ENCODE measurements at regions not wholly inside any gene's neighbourhood (a gene's known extent, or its start where the extent isn't known, plus 50 kb on each side); places are given as distances from the start of the nearest gene placed in this dataset.

DNA sequence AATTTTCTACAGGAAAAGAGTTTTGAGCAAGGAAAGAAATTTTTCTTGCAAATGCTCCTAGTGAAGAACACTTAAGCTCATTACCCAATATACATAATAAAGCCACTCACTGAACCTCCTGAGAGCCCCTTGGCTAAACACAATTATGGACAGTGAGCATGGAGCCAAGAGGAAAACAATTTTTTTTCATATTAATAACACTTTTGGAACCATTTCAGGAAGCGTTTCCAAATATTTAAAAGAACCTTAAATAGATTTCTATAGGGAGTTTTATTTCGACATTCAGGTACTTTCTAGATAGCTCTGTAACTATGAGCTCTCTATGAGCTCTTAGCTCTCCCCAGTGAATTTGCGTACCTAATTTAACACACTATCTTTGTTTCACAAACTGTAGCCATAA lies 581.1 kb downstream of the ZNF385D start:
- Histone ChIP-seq H2AFZ (ENCODE audit: low read length) (no peak overlapping the region), H3K27ac (ENCODE audit: insufficient read depth, low read length) (no peak overlapping the region), H3K36me3 (ENCODE audit: control insufficient read depth, insufficient read depth, low read length) (no peaks in the 10 kb centered on the region), H3K79me2 (ENCODE audit: control insufficient read depth, insufficient read depth, low read length) (no peaks in the 10 kb centered on the region), H3K27me3 (ENCODE audit: control insufficient read depth, insufficient read depth, low read length) (no peaks in the 10 kb centered on the region), H3K9ac (ENCODE audit: insufficient read depth, low read length) (no peak overlapping the region), H3K4me3 (replicated peaks in 1 of 4; ENCODE audit: control extremely low read depth in 1 of 4, insufficient read depth in 1 of 4, low read depth in 3 of 4, low read length in 4 of 4) (no peak overlapping the region), H4K20me1 (ENCODE audit: control insufficient read depth, extremely low read depth, insufficient read depth, low read length) (no peaks in the 10 kb centered on the region), H3K4me1 (ENCODE audit: control insufficient read depth, extremely low read depth, insufficient read depth, low read length) (no peaks in the 10 kb centered on the region), H3K9me3 (ENCODE audit: control insufficient read depth, insufficient read depth, low read depth, low read length) (no peaks in the 10 kb centered on the region), H3K4me2 (ENCODE audit: extremely low read depth, insufficient read depth, low read length) (no peak overlapping the region)
- DNase-seq (ENCODE audit: low read depth in 2 of 2) = no peak
- TF ChIP-seq, protein P1, sequence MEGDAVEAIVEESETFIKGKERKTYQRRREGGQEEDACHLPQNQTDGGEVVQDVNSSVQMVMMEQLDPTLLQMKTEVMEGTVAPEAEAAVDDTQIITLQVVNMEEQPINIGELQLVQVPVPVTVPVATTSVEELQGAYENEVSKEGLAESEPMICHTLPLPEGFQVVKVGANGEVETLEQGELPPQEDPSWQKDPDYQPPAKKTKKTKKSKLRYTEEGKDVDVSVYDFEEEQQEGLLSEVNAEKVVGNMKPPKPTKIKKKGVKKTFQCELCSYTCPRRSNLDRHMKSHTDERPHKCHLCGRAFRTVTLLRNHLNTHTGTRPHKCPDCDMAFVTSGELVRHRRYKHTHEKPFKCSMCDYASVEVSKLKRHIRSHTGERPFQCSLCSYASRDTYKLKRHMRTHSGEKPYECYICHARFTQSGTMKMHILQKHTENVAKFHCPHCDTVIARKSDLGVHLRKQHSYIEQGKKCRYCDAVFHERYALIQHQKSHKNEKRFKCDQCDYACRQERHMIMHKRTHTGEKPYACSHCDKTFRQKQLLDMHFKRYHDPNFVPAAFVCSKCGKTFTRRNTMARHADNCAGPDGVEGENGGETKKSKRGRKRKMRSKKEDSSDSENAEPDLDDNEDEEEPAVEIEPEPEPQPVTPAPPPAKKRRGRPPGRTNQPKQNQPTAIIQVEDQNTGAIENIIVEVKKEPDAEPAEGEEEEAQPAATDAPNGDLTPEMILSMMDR (conservative IDR thresholded peaks at IDR 0.05 in 1 of 2, IDR thresholded peaks at IDR 0.05 in 1 of 2; ENCODE audit: low read depth in 1 of 2, low read length in 2 of 2) = no peak
- no peak for TF ChIP-seq EZH2 (IDR thresholded peaks at IDR 0.05; ENCODE audit: low read length, missing control alignments)

DNA sequence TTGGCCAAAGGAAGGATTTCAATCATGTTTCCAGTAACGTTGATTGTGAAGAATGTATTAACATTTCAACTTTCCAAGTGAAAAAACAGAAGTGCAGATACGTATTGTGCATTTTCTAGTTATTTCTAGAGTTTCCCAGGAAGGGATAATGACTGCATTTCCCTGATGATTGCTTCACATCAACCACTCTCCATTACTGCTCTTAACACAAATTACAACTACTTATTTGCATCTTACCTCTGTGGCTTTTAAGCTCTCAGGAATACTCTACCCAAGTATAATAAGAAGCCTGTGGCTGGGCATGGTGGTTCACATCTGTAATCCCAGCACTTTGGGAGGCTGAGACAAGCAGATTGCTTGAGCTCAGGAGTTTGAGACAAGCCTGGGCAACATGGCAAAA lies 582.5 kb downstream of the ZNF385D start:
- H3K27me3 ChIP-seq (ENCODE audit: control insufficient read depth, insufficient read depth, low read length) = no peaks in the 10 kb centered on the region
- no peak for DNase-seq (ENCODE audit: low read depth in 2 of 2)
- H3K36me3 ChIP-seq (ENCODE audit: control insufficient read depth, insufficient read depth, low read length) = no peaks in the 10 kb centered on the region
- H3K9me3 ChIP-seq (ENCODE audit: control insufficient read depth, insufficient read depth, low read depth, low read length) = no peaks in the 10 kb centered on the region
- no peak overlapping the region for H2AFZ ChIP-seq (ENCODE audit: low read length)
- no peaks in the 10 kb centered on the region for H3K4me1 ChIP-seq (ENCODE audit: control insufficient read depth, extremely low read depth, insufficient read depth, low read length)
- no peaks in the 10 kb centered on the region for H3K79me2 ChIP-seq (ENCODE audit: control insufficient read depth, insufficient read depth, low read length)
- H3K27ac ChIP-seq (ENCODE audit: insufficient read depth, low read length) = no peak overlapping the region
- H3K4me2 ChIP-seq (ENCODE audit: extremely low read depth, insufficient read depth, low read length) = no peak overlapping the region
- no peak overlapping the region for H3K9ac ChIP-seq (ENCODE audit: insufficient read depth, low read length)
- no peaks in the 10 kb centered on the region for H4K20me1 ChIP-seq (ENCODE audit: control insufficient read depth, extremely low read depth, insufficient read depth, low read length)
- TF ChIP-seq EZH2 (IDR thresholded peaks at IDR 0.05; ENCODE audit: low read length, missing control alignments) = no peak
- TF ChIP-seq, protein P1 (conservative IDR thresholded peaks at IDR 0.05 in 1 of 2, IDR thresholded peaks at IDR 0.05 in 1 of 2; ENCODE audit: low read depth in 1 of 2, low read length in 2 of 2) = no peak
- no peak overlapping the region for H3K4me3 ChIP-seq (replicated peaks in 1 of 4; ENCODE audit: control extremely low read depth in 1 of 4, insufficient read depth in 1 of 4, low read depth in 3 of 4, low read length in 4 of 4)

- Histone ChIP-seq H3K36me3 (ENCODE audit: control insufficient read depth, insufficient read depth, low read length) (no peaks in the 10 kb centered on the region), H4K20me1 (ENCODE audit: control insufficient read depth, extremely low read depth, insufficient read depth, low read length) (no peaks in the 10 kb centered on the region), H3K27ac (ENCODE audit: insufficient read depth, low read length) (no peak overlapping the region), H3K4me3 (replicated peaks in 1 of 4; ENCODE audit: control extremely low read depth in 1 of 4, insufficient read depth in 1 of 4, low read depth in 3 of 4, low read length in 4 of 4) (no peak overlapping the region), H3K9me3 (ENCODE audit: control insufficient read depth, insufficient read depth, low read depth, low read length) (no peaks in the 10 kb centered on the region), H3K27me3 (ENCODE audit: control insufficient read depth, insufficient read depth, low read length) (no peaks in the 10 kb centered on the region), H2AFZ (ENCODE audit: low read length) (no peak overlapping the region), H3K4me2 (ENCODE audit: extremely low read depth, insufficient read depth, low read length) (no peak overlapping the region), H3K79me2 (ENCODE audit: control insufficient read depth, insufficient read depth, low read length) (no peaks in the 10 kb centered on the region), H3K4me1 (ENCODE audit: control insufficient read depth, extremely low read depth, insufficient read depth, low read length) (peaks cover 4% of the 10 kb centered on the region), H3K9ac (ENCODE audit: insufficient read depth, low read length) (no peak overlapping the region)
- TF ChIP-seq, protein P1 (conservative IDR thresholded peaks at IDR 0.05 in 1 of 2, IDR thresholded peaks at IDR 0.05 in 1 of 2; ENCODE audit: low read depth in 1 of 2, low read length in 2 of 2) = no peak
- no peak for TF ChIP-seq EZH2 (IDR thresholded peaks at IDR 0.05; ENCODE audit: low read length, missing control alignments)
- DNase-seq (ENCODE audit: low read depth in 2 of 2) = no peak
These were observed 587.1 kb downstream of the ZNF385D start for GRCh38 chr3:21163956-21164355.

All from fibroblast of lung (primary cell).